SH-SY5Y (cell line): ENCODE measurements at regions not wholly inside any gene's neighbourhood (a gene's known extent, or its start where the extent isn't known, plus 50 kb on each side); places are given as distances from the start of the nearest gene placed in this dataset.

ENCODE experiments used
- GATA2 ChIP-seq: IDR thresholded peaks from 2 replicates; pipeline ENCODE4 v1.6.1; 2011; ENCODE audit warnings: mild to moderate bottlenecking, low read depth, low read length
- GATA3 ChIP-seq: IDR thresholded peaks from 2 replicates; pipeline ENCODE4 v1.6.1; 2011; ENCODE audit warnings: low read depth, mild to moderate bottlenecking, low read length, moderate library complexity

DNA sequence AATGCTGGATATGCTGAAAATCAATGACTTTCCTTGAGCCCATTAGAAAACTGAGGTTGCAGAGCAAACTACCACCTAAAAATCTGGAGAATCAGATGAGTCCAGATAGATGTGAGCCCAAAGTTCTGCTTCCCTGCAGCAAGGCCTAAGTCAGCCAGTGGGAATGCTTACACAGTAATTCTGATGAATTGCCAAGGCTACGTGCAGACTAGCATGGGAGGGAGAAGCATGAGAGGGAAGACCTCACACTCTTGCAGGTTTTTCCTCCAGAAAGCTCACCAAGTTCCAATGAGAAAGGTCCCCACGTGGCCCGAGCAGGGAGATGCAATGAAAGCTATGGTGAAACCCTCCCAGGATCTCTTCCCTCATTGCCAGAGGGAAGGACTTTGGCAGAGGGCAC is 104.8 kb upstream of the SIRPA start:
- TF ChIP-seq GATA3 (no peak), GATA2 (no peak)
